GM23338 (cell line): ENCODE measurements at regions not wholly inside any gene's neighbourhood (a gene's known extent, or its start where the extent isn't known, plus 50 kb on each side); places are given as distances from the start of the nearest gene placed in this dataset.

Experiments used
- ATAC-seq: fragments of 200-7000 bp; cut with Tn5 transposase; 3 replicates; pipeline ENCODE4 v1.9.1; 2020
- DNase-seq: peaks from one replicate; pipeline ENCODE4 v3.0.0-alpha.2; 2015; ENCODE audit warnings: low spot score
- H2AFZ ChIP-seq: fragments of 200-600 bp; sonication (generic); 2 replicates; pipeline ENCODE4 v1.8.0; 2016; ENCODE audit warnings: antibody characterized with exemption, mild to moderate bottlenecking, moderate library complexity
- H3F3A ChIP-seq: fragments of 200-600 bp; sonication (generic); replicated peaks from 2 replicates; pipeline ENCODE4 v1.8.0; 2017; ENCODE audit warnings: antibody characterized with exemption, mixed run types, low read depth
- H3K27ac ChIP-seq: fragments of 200-600 bp; sonication (generic); 2 replicates; pipeline ENCODE4 v1.6.1; 2016; ENCODE audit warnings: low read depth
- H3K27me3 ChIP-seq: fragments of 200-600 bp; sonication (generic); 2 replicates; pipeline ENCODE4 v1.8.0; 2016; ENCODE audit warnings: mild to moderate bottlenecking, mixed run types, moderate library complexity; ENCODE audit not compliant: insufficient read depth
- H3K36me3 ChIP-seq: fragments of 200-600 bp; sonication (generic); 2 replicates; pipeline ENCODE4 v1.8.0; 2016; ENCODE audit warnings: mild to moderate bottlenecking; ENCODE audit not compliant: insufficient read depth
- H3K4me1 ChIP-seq: fragments of 200-600 bp; sonication (generic); 2 replicates; pipeline ENCODE4 v1.8.0; 2016; ENCODE audit warnings: mild to moderate bottlenecking, moderate library complexity; ENCODE audit not compliant: insufficient read depth
- H3K4me2 ChIP-seq: fragments of 200-600 bp; sonication (generic); 2 replicates; pipeline ENCODE4 v1.7.1; 2017; ENCODE audit warnings: mixed run types
- H3K4me3 ChIP-seq: fragments of 200-600 bp; sonication (generic); 2 replicates; pipeline ENCODE4 v1.6.1; 2016; ENCODE audit warnings: mixed run types
- H3K79me2 ChIP-seq: fragments of 200-600 bp; sonication (generic); replicated peaks from 2 replicates; pipeline ENCODE4 v1.8.0; 2017; ENCODE audit warnings: mild to moderate bottlenecking; ENCODE audit not compliant: insufficient read depth
- H3K9me2 ChIP-seq: fragments of 200-600 bp; sonication (generic); 2 replicates; pipeline ENCODE4 v1.8.0; 2017; ENCODE audit not compliant: insufficient read depth
- H4K20me1 ChIP-seq: fragments of 200-600 bp; sonication (generic); replicated peaks from 2 replicates; pipeline ENCODE4 v1.8.0; 2017; ENCODE audit warnings: mild to moderate bottlenecking; ENCODE audit not compliant: insufficient read depth
- H3K27ac Mint-ChIP-seq: 2 replicates; pipeline ENCODE4 v1.8.0; 2020; ENCODE audit warnings: inconsistent platforms, mild to moderate bottlenecking, moderate library complexity, mixed read lengths
- H3K27me3 Mint-ChIP-seq: 3 replicates; pipeline ENCODE4 v1.8.0; 2022; ENCODE audit warnings: low read depth, mild to moderate bottlenecking, moderate library complexity, mixed read lengths, inconsistent platforms; ENCODE audit not compliant: insufficient read depth, poor library complexity
- H3K36me3 Mint-ChIP-seq: 3 replicates; pipeline ENCODE4 v1.8.0; 2021; ENCODE audit warnings: low read depth, mild to moderate bottlenecking, inconsistent platforms, moderate library complexity, mixed read lengths
- H3K4me1 Mint-ChIP-seq: 3 replicates; pipeline ENCODE4 v1.8.0; 2020; ENCODE audit warnings: mild to moderate bottlenecking, inconsistent platforms, mixed read lengths
- H3K4me3 Mint-ChIP-seq: 3 replicates; pipeline ENCODE4 v1.8.0; 2021; ENCODE audit warnings: moderate library complexity, mild to moderate bottlenecking, inconsistent platforms, mixed read lengths
- H3K9me3 Mint-ChIP-seq: 3 replicates; pipeline ENCODE4 v1.8.0; 2020; ENCODE audit warnings: moderate library complexity, mild to moderate bottlenecking, inconsistent platforms, mixed read lengths
- CREB1 ChIP-seq: fragments of 250-450 bp; sonication (Bioruptor Pico); IDR thresholded peaks from 2 replicates; pipeline ENCODE4 v1.5.0; 2020; ENCODE audit warnings: low read depth, mild to moderate bottlenecking, moderate library complexity
- EZH2 ChIP-seq: fragments of 200-600 bp; sonication (generic); IDR thresholded peaks from one replicate; pipeline ENCODE4 v1.8.0; 2017; ENCODE audit warnings: antibody characterized with exemption, mild to moderate bottlenecking, low read depth; ENCODE audit not compliant: unreplicated experiment
- EZH2phosphoT487 ChIP-seq: fragments of 200-600 bp; sonication (generic); IDR thresholded peaks from one replicate; pipeline ENCODE4 v1.8.1; 2018; ENCODE audit warnings: antibody characterized with exemption; ENCODE audit not compliant: unreplicated experiment
- JUNB ChIP-seq: IDR thresholded peaks from one replicate; pipeline ENCODE4 v1.6.1; 2016; ENCODE audit warnings: antibody characterized with exemption; ENCODE audit not compliant: unreplicated experiment
- NANOG ChIP-seq: IDR thresholded peaks from 2 replicates; pipeline ENCODE4 v1.6.1; 2016; ENCODE audit warnings: antibody characterized with exemption, borderline replicate concordance
- POLR2AphosphoS5 ChIP-seq: IDR thresholded peaks from 2 replicates; pipeline ENCODE4 v1.6.1; 2016; ENCODE audit warnings: antibody characterized with exemption, low read depth
- STAT1 ChIP-seq: IDR thresholded peaks from one replicate; pipeline ENCODE4 v1.6.1; 2016; ENCODE audit warnings: antibody characterized with exemption; ENCODE audit not compliant: unreplicated experiment
- ZNF114 ChIP-seq: fragments of 250-450 bp; sonication (Bioruptor Pico); IDR thresholded peaks from 2 replicates; pipeline ENCODE4 v1.5.0; 2020; ENCODE audit warnings: mild to moderate bottlenecking, moderate library complexity
- ZNF331 ChIP-seq: fragments of 250-450 bp; sonication (Bioruptor Pico); IDR thresholded peaks from 2 replicates; pipeline ENCODE4 v1.5.0; 2020; ENCODE audit warnings: low read depth, mild to moderate bottlenecking, moderate library complexity
- TF ChIP-seq, protein P1 (sequence below): fragments of 250-450 bp; sonication (Bioruptor Pico); IDR thresholded peaks from 2 replicates; pipeline ENCODE4 v1.5.0; 2020; ENCODE audit warnings: mild to moderate bottlenecking, moderate library complexity
- TF ChIP-seq, protein P2 (sequence below): IDR thresholded peaks from one replicate; pipeline ENCODE4 v1.6.1; 2018; ENCODE audit warnings: antibody characterized with exemption; ENCODE audit not compliant: unreplicated experiment
- TF ChIP-seq, protein P3 (sequence below): IDR thresholded peaks from 2 replicates; pipeline ENCODE4 v1.6.1; 2016; ENCODE audit warnings: antibody characterized with exemption
- TF ChIP-seq, protein P4 (sequence below), 2 experiments: fragments of 200-600 bp in 1 of 2; sonication (generic) in 1 of 2; conservative IDR thresholded peaks; 2 replicates each; pipeline versions ENCODE4 v1.5.1 to v1.6.1; 2016 to 2017; ENCODE audit warnings: antibody characterized with exemption in 2 of 2, low read depth in 2 of 2, mild to moderate bottlenecking in 2 of 2, moderate library complexity in 1 of 2

DNA sequence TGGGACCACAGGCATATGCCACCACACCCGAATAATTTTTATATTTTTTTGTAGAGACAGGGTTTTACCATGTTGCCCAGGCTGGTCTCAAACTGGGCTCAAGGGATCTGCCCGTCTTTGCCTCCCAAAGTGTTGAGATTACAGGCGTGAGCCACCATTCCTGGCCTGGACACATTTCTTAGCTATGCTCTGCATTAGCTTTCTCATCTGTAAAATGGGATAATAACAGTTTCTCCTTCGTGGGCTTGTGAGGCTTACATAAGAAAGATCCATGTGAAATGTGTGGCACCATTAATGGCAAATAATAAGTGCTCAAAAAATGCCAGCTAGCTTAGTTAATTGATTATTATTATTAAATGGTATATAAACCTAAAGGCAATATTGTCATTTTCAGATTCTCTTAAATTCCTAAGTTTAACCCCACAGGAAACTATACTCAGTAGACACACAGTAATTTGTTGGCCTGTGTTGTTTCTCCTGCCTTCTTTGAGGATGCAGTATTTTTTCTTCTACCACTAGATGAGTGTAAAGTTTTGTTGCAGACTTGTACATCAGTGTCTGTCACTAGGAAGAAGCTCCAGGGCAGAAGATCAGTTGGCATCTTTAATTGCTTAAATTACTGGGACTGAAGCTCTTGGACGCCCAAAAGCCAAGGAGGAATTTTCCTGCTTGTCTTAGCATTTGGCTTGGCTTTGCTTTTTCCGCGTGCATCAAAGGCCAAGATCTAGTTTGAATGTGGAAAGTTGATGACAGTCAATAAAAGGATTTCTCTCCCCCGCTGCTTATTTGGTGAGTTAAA, 162.3 kb upstream of the ZNF217 start:
- no peaks in the 10 kb centered on the region for H3K36me3 ChIP-seq
- Mint-ChIP-seq H3K27ac (no peak overlapping the region; the same call in 1 of the 2 replicates), H3K4me3 (no peak overlapping the region), H3K9me3 (no peaks in the 10 kb centered on the region), H3K27me3 (peaks cover 6% of the 10 kb centered on the region), H3K4me1 (peaks cover 50% of the 10 kb centered on the region), H3K36me3 (no peaks in the 10 kb centered on the region)
- peaks cover 43% of the 10 kb centered on the region for H3K4me1 ChIP-seq
- no peak overlapping the region for H3K4me2 ChIP-seq
- H3K4me3 ChIP-seq, result no peak overlapping the region
- H3K9me2 ChIP-seq, result no peaks in the 10 kb centered on the region
- TF ChIP-seq ZNF331 (CRISPR knock-in tag), result no peak
- no peak for TF ChIP-seq NANOG
- TF ChIP-seq EZH2, result no peak
- no peak for TF ChIP-seq STAT1
- TF ChIP-seq, protein P1, sequence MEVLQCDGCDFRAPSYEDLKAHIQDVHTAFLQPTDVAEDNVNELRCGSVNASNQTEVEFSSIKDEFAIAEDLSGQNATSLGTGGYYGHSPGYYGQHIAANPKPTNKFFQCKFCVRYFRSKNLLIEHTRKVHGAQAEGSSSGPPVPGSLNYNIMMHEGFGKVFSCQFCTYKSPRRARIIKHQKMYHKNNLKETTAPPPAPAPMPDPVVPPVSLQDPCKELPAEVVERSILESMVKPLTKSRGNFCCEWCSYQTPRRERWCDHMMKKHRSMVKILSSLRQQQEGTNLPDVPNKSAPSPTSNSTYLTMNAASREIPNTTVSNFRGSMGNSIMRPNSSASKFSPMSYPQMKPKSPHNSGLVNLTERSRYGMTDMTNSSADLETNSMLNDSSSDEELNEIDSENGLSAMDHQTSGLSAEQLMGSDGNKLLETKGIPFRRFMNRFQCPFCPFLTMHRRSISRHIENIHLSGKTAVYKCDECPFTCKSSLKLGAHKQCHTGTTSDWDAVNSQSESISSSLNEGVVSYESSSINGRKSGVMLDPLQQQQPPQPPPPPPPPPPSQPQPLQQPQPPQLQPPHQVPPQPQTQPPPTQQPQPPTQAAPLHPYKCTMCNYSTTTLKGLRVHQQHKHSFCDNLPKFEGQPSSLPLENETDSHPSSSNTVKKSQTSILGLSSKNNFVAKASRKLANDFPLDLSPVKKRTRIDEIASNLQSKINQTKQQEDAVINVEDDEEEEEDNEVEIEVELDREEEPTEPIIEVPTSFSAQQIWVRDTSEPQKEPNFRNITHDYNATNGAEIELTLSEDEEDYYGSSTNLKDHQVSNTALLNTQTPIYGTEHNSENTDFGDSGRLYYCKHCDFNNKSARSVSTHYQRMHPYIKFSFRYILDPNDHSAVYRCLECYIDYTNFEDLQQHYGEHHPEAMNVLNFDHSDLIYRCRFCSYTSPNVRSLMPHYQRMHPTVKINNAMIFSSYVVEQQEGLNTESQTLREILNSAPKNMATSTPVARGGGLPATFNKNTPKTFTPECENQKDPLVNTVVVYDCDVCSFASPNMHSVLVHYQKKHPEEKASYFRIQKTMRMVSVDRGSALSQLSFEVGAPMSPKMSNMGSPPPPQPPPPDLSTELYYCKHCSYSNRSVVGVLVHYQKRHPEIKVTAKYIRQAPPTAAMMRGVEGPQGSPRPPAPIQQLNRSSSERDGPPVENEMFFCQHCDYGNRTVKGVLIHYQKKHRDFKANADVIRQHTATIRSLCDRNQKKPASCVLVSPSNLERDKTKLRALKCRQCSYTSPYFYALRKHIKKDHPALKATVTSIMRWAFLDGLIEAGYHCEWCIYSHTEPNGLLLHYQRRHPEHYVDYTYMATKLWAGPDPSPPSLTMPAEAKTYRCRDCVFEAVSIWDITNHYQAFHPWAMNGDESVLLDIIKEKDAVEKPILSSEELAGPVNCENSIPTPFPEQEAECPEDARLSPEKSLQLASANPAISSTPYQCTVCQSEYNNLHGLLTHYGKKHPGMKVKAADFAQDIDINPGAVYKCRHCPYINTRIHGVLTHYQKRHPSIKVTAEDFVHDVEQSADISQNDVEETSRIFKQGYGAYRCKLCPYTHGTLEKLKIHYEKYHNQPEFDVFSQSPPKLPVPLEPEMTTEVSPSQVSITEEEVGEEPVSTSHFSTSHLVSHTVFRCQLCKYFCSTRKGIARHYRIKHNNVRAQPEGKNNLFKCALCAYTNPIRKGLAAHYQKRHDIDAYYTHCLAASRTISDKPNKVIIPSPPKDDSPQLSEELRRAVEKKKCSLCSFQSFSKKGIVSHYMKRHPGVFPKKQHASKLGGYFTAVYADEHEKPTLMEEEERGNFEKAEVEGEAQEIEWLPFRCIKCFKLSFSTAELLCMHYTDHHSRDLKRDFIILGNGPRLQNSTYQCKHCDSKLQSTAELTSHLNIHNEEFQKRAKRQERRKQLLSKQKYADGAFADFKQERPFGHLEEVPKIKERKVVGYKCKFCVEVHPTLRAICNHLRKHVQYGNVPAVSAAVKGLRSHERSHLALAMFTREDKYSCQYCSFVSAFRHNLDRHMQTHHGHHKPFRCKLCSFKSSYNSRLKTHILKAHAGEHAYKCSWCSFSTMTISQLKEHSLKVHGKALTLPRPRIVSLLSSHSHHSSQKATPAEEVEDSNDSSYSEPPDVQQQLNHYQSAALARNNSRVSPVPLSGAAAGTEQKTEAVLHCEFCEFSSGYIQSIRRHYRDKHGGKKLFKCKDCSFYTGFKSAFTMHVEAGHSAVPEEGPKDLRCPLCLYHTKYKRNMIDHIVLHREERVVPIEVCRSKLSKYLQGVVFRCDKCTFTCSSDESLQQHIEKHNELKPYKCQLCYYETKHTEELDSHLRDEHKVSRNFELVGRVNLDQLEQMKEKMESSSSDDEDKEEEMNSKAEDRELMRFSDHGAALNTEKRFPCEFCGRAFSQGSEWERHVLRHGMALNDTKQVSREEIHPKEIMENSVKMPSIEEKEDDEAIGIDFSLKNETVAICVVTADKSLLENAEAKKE (CRISPR knock-in tag), result no peak
- no peak for TF ChIP-seq JUNB
- TF ChIP-seq, protein P2, sequence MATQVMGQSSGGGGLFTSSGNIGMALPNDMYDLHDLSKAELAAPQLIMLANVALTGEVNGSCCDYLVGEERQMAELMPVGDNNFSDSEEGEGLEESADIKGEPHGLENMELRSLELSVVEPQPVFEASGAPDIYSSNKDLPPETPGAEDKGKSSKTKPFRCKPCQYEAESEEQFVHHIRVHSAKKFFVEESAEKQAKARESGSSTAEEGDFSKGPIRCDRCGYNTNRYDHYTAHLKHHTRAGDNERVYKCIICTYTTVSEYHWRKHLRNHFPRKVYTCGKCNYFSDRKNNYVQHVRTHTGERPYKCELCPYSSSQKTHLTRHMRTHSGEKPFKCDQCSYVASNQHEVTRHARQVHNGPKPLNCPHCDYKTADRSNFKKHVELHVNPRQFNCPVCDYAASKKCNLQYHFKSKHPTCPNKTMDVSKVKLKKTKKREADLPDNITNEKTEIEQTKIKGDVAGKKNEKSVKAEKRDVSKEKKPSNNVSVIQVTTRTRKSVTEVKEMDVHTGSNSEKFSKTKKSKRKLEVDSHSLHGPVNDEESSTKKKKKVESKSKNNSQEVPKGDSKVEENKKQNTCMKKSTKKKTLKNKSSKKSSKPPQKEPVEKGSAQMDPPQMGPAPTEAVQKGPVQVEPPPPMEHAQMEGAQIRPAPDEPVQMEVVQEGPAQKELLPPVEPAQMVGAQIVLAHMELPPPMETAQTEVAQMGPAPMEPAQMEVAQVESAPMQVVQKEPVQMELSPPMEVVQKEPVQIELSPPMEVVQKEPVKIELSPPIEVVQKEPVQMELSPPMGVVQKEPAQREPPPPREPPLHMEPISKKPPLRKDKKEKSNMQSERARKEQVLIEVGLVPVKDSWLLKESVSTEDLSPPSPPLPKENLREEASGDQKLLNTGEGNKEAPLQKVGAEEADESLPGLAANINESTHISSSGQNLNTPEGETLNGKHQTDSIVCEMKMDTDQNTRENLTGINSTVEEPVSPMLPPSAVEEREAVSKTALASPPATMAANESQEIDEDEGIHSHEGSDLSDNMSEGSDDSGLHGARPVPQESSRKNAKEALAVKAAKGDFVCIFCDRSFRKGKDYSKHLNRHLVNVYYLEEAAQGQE, result no peak
- TF ChIP-seq ZNF114 (CRISPR knock-in tag), result no peak
- TF ChIP-seq POLR2AphosphoS5, result no peak
- TF ChIP-seq, protein P3, sequence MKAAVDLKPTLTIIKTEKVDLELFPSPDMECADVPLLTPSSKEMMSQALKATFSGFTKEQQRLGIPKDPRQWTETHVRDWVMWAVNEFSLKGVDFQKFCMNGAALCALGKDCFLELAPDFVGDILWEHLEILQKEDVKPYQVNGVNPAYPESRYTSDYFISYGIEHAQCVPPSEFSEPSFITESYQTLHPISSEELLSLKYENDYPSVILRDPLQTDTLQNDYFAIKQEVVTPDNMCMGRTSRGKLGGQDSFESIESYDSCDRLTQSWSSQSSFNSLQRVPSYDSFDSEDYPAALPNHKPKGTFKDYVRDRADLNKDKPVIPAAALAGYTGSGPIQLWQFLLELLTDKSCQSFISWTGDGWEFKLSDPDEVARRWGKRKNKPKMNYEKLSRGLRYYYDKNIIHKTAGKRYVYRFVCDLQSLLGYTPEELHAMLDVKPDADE, result no peak
- TF ChIP-seq, protein P4, sequence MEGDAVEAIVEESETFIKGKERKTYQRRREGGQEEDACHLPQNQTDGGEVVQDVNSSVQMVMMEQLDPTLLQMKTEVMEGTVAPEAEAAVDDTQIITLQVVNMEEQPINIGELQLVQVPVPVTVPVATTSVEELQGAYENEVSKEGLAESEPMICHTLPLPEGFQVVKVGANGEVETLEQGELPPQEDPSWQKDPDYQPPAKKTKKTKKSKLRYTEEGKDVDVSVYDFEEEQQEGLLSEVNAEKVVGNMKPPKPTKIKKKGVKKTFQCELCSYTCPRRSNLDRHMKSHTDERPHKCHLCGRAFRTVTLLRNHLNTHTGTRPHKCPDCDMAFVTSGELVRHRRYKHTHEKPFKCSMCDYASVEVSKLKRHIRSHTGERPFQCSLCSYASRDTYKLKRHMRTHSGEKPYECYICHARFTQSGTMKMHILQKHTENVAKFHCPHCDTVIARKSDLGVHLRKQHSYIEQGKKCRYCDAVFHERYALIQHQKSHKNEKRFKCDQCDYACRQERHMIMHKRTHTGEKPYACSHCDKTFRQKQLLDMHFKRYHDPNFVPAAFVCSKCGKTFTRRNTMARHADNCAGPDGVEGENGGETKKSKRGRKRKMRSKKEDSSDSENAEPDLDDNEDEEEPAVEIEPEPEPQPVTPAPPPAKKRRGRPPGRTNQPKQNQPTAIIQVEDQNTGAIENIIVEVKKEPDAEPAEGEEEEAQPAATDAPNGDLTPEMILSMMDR (conservative IDR thresholded peaks at IDR 0.05; ENCODE audit: low read depth in 2 of 2), result no peak
- TF ChIP-seq CREB1 (CRISPR knock-in tag), result no peak
- TF ChIP-seq EZH2phosphoT487, result no peak
- no peaks in the 10 kb centered on the region for H3K27me3 ChIP-seq
- ATAC-seq, result no peak
- no peak overlapping the region for H2AFZ ChIP-seq
- peak overlapping the region; percentile 48 for H3K27ac ChIP-seq
- no peak for DNase-seq
- H3K79me2 ChIP-seq, result no peaks in the 10 kb centered on the region
- H3F3A ChIP-seq, result 0 out of 2 replicates have a peak, but pooled peaks cover 9% of the 10 kb centered on the region
- H4K20me1 ChIP-seq, result no peaks in the 10 kb centered on the region
